Endothelial cell (in vitro differentiated cells): ENCODE measurements at regions not wholly inside any gene's neighbourhood (a gene's known extent, or its start where the extent isn't known, plus 50 kb on each side); places are given as distances from the start of the nearest gene placed in this dataset.
"Not testable (repeated sequence)": the region's sequence is repeated elsewhere in the genome, so short reads cannot be mapped to it uniquely, and the experiment has no call there.

ENCODE experiments used
- DNase-seq: peaks from one replicate; pipeline ENCODE4 v3.0.0; 2021; ENCODE audit warnings: low spot score
- H3K27ac Mint-ChIP-seq: one replicate; pipeline ENCODE4 v1.8.0; 2021; ENCODE audit warnings: mixed read lengths, inconsistent platforms; ENCODE audit not compliant: unreplicated experiment
- H3K27me3 Mint-ChIP-seq: one replicate; pipeline ENCODE4 v1.8.0; 2021; ENCODE audit warnings: mild to moderate bottlenecking, moderate library complexity, mixed read lengths, inconsistent platforms; ENCODE audit not compliant: unreplicated experiment
- H3K36me3 Mint-ChIP-seq: one replicate; pipeline ENCODE4 v1.8.0; 2021; ENCODE audit warnings: mild to moderate bottlenecking, low read depth, mixed read lengths, inconsistent platforms; ENCODE audit not compliant: unreplicated experiment
- H3K4me1 Mint-ChIP-seq: one replicate; pipeline ENCODE4 v1.8.0; 2021; ENCODE audit warnings: mild to moderate bottlenecking, mixed read lengths, inconsistent platforms; ENCODE audit not compliant: unreplicated experiment
- H3K4me3 Mint-ChIP-seq: one replicate; pipeline ENCODE4 v1.8.0; 2021; ENCODE audit warnings: mild to moderate bottlenecking, mixed read lengths, inconsistent platforms; ENCODE audit not compliant: unreplicated experiment
- H3K9me3 Mint-ChIP-seq: one replicate; pipeline ENCODE4 v1.8.0; 2021; ENCODE audit warnings: mixed read lengths, inconsistent platforms; ENCODE audit not compliant: unreplicated experiment
- TF ChIP-seq, protein P1 (sequence below): fragments of 200-600 bp; sonication (generic); IDR thresholded peaks from one replicate; pipeline ENCODE4 v1.5.0; 2021; ENCODE audit warnings: antibody characterized with exemption; ENCODE audit not compliant: unreplicated experiment

DNA sequence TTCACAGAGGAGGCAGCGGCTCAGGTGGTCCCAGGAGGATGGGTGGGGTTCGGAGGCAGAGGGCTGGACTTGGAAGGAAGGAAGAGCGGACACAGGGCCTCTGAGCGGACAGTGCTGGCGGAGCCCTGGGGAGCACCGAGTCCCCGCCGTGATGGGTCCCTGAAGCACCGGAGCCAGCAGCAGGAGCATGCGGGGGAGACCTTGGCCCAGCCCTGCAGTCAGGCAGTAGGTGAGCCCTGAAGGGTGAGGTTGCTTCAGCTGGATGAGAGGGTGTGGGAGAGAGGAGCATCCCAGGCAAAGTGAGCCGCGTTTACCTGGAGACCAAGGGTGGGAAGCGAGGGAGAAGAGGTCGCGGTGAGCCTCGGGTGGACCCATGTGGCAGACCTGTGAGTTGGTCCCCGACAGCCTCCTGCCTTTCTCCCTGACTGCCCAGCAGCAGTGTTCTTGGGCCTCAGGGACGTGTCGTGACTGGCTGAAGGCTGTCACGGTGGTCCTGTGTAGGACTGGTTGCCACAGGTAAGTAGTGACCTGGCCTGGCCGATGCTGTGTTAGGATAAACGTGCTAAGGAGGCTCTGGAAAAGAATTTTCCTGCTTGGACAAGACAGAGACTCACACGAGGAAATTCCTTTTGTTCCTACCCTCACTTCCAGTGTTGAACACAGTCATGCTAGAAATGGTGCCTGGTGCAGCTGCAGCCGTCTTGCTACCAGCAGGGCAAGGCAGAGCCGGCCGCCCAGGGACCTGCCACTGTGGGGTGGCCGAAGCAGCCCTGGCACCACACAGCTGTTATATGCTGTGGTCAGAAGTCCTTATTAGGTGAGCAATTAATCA is 73.0 kb downstream of the RRM2 start:
- Mint-ChIP-seq H3K9me3 (no peaks in the 10 kb centered on the region), H3K27me3 (peaks cover 10% of the 10 kb centered on the region), H3K4me1 (no peaks in the 10 kb centered on the region), H3K36me3 (peaks cover 7% of the 10 kb centered on the region), H3K27ac (no peak overlapping the region), H3K4me3 (no peak overlapping the region)
- TF ChIP-seq, protein P1, sequence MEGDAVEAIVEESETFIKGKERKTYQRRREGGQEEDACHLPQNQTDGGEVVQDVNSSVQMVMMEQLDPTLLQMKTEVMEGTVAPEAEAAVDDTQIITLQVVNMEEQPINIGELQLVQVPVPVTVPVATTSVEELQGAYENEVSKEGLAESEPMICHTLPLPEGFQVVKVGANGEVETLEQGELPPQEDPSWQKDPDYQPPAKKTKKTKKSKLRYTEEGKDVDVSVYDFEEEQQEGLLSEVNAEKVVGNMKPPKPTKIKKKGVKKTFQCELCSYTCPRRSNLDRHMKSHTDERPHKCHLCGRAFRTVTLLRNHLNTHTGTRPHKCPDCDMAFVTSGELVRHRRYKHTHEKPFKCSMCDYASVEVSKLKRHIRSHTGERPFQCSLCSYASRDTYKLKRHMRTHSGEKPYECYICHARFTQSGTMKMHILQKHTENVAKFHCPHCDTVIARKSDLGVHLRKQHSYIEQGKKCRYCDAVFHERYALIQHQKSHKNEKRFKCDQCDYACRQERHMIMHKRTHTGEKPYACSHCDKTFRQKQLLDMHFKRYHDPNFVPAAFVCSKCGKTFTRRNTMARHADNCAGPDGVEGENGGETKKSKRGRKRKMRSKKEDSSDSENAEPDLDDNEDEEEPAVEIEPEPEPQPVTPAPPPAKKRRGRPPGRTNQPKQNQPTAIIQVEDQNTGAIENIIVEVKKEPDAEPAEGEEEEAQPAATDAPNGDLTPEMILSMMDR = no peak
- no peak for DNase-seq

DNA sequence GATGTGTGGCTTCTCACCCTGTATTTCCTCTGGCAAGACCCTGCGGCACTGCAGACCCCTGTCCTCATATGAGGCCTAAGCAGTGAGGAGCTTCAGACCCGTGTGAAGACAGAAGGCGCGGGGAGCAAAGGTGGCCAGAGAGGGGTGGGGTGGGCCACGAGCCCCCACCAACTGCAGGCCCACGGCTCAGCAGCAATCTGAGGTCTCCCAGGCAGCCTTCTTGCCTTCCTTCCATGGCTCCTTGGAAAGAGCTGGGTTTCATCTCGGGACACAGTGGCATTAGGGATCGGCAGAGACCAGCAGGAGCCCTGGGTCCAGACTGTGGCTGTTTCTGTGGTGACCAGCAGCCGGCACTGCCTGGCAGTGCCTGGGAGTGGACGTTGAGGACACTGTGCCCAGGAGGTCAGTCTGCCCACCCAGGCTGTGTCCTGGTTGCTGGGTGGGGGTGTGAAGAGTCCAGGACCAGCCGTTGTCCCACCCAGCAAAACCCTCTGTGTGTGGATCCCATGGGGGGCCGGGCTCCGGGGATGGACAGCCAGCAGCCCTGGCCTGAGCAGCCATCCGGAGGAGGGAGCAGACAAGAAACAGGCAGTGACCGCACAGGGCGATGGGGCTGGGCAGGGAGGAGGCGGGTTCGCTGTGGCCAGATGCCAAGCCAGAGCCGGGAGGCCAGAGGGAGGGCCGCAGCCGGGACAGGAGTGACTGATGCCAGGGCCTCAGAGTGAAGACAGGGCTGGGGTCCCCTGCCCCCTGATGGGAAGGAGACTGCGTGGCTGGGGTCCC is 73.8 kb downstream of the RRM2 start:
- H3K4me1 Mint-ChIP-seq = peaks cover 5% of the 10 kb centered on the region
- TF ChIP-seq, protein P1 = no peak
- no peaks in the 10 kb centered on the region for H3K9me3 Mint-ChIP-seq
- no peak for DNase-seq
- no peak overlapping the region for H3K4me3 Mint-ChIP-seq
- H3K27ac Mint-ChIP-seq = no peak overlapping the region
- peaks cover 7% of the 10 kb centered on the region for H3K27me3 Mint-ChIP-seq
- H3K36me3 Mint-ChIP-seq = peaks cover 6% of the 10 kb centered on the region

DNA sequence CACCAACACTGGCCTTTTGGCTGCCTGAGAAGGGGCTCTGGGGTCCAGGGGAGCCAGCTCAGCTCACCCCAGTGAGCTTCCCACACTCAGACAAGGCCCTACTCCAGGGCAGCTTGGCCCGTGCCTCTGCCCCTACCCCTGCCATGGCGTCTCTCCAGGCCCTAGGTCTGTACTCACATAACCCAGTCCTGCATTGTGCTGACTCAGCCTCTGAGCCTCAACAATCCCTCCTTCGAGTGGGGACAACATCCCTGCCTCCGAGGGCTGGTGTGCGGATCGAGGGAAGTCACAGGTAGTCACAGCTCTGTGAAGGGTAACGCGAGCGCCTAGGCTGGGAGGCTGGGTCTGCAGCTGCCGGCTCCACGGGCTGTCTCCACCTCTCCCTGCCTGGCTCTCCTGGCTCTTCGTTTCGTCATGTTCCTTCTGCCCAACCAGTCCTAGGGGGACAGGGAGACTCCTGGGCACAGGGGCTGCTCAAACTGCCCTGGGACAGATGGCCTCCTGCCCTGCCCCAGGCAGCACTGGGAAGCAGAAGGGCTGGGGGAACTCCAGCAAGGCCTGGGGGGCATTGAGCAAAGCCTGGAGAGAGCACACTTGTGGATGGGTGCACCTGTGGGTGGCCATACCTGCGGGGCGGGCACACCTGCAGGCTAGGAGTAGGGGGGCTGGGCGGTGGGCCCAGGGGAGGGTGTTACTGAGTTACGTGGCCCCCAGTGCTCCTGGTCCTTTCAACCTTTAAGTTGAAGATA is 74.6 kb downstream of the RRM2 start:
- peaks cover 7% of the 10 kb centered on the region for H3K4me1 Mint-ChIP-seq
- no peak for DNase-seq

DNA sequence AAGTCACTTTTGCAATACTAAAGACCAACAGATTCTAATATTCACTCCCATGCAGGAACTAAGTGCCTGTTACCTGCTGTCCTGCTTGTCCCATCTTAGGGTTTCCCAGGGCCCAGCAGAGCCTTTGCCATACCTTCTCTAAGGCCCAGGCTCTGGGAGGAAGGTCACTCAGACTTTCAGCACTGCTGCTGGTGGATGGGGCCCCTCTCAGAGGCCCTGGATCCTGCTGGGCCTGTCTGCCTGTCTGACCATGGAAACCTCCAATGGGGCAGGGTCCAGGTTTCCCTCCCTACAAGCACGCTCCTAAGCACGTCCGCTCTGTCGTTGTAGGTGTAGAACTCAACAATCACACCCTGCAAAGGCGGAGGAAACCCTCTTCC is 75.1 kb downstream of the RRM2 start:
- no peaks in the 10 kb centered on the region for H3K9me3 Mint-ChIP-seq
- no peak overlapping the region for H3K27ac Mint-ChIP-seq
- peaks cover 7% of the 10 kb centered on the region for H3K4me1 Mint-ChIP-seq
- TF ChIP-seq, protein P1 = no peak
- peaks cover 5% of the 10 kb centered on the region for H3K27me3 Mint-ChIP-seq
- DNase-seq = no peak
- peaks cover 6% of the 10 kb centered on the region for H3K36me3 Mint-ChIP-seq
- H3K4me3 Mint-ChIP-seq = no peak overlapping the region

More for the DNA sequence above, 74.6 kb downstream of the RRM2 start:
- peaks cover 6% of the 10 kb centered on the region for H3K36me3 Mint-ChIP-seq
- TF ChIP-seq, protein P1 = no peak
- H3K4me3 Mint-ChIP-seq = no peak overlapping the region
- no peaks in the 10 kb centered on the region for H3K9me3 Mint-ChIP-seq
- no peak overlapping the region for H3K27ac Mint-ChIP-seq
- H3K27me3 Mint-ChIP-seq = peaks cover 6% of the 10 kb centered on the region

DNA sequence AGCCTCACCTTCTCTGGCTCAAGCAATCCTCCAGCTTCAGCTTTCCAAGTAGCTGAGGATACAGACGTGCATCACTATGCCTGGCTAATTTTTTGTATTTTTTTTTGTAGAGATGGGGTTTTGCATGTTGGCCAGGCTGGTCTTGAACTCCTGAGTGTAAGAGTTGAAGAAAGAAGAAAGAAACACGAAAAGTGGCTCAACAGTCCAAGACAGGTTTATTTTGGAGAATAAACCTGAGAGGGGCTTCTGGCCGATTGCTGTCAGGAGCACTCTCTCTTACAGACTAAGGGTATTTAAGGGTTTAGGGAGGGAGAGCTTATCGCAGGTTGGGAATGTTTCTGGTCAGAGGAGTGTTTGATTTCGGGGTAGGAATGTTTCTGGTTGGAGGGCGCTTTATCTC is 75.9 kb downstream of the RRM2 start:
- not testable (repeated sequence) for DNase-seq, H3K36me3 Mint-ChIP-seq, H3K27ac Mint-ChIP-seq, H3K4me1 Mint-ChIP-seq, H3K9me3 Mint-ChIP-seq, H3K27me3 Mint-ChIP-seq
- H3K4me3 Mint-ChIP-seq = peak overlapping the region; percentile 24
